HG03139 (cell line): ENCODE measurements at regions not wholly inside any gene's neighbourhood (a gene's known extent, or its start where the extent isn't known, plus 50 kb on each side); places are given as distances from the start of the nearest gene placed in this dataset.

Experiments used
- ATAC-seq: cut with Tn5 transposase; IDR thresholded peaks from one replicate; pipeline ENCODE4 v1.9.1; 2021; ENCODE audit not compliant: unreplicated experiment

DNA sequence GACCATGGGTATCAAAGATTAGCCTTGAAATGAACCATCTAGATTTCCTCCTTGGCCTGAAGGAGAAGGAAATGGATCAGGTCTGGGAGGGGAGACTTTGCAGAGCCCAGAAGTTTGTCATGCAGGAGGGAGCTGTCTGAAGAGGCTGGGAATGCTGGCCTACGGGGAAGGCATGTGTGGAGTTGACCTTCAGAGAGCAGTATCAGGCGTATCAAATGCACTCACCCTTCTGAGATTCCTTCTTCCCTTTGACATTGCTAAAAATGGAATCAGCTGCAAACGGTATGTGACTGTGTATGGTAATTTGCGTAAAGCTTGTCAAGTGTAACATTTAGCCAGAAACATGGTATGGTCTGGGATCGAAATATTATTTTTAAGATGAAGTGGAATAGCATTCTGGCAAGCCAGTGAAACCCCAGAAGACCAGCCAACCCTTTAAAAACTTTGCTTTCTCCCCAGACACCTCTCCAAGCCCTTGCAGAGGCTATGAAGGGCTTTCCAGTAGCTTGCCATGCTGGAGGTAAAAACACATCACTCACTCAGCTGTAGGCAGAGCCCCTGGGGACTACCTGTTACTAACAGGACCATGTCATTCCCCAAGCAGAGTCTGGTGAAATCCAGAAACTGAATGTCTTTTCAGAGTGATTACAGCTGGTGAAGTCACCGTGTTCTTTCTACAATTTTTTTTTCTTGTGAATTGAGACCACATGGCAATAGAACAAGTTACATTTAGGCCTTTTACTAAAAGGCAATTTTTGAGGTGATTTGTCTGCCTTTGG lies 174.7 kb upstream of the SLC24A5 start:
- ATAC-seq = no peak

DNA sequence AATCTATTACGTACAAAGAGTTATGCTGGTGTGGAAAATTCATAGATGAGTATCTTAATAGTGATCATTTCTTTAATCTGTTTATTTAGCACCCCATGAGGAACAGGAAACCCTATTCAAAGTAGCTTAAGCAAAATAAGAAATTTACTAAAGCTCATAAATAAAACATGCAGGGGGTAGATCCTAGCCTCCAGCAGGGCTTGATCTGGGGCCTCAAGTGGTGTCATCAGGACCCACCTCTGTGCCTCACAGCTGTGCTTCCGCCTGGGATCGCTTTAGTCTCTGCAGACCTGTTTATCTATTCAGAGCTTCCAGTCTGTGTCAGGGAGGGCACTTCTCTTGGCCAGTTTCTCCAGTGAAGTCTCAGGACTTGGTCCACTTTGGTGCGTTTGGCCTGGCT lies 171.0 kb upstream of the SLC24A5 start:
- ATAC-seq = no peak

DNA sequence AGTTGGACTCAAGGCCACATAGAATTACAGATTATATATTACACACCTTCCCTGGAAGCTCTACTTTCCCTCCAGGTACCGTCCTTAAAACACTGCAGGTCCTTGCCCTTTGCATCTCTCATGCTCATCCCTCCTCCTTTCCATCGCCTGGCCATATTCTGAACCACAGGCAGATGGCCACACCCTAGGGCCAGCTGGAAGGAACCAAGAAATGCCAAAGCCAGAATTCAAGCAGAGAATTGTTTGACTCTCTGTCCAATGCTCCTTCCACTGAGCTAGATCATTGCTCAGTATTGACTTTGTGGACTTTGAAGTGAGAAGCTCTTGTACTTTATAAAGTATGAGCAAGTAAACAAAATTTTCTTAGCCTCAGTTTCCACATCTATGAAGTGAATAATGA lies 170.3 kb upstream of the SLC24A5 start:
- ATAC-seq = no peak

DNA sequence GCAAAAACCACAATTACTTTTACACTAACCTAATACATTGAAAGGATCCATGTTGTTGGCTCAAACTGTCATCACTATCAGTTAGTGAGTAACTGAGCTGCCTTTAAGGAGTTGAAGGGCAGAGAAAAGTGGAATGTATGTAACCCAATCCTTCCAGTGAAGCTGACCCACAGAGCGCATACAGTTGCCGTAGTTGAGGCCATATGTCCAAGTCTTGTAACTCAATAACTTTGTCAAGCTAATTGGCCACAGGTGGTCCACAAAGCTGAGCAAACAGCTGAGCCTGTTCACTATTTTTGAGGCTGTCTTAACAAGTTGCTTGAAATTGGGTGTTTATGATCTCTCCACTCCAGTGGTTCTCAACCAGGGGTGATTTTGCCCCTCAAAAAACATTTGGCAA lies 169.0 kb upstream of the SLC24A5 start:
- ATAC-seq = no peak

DNA sequence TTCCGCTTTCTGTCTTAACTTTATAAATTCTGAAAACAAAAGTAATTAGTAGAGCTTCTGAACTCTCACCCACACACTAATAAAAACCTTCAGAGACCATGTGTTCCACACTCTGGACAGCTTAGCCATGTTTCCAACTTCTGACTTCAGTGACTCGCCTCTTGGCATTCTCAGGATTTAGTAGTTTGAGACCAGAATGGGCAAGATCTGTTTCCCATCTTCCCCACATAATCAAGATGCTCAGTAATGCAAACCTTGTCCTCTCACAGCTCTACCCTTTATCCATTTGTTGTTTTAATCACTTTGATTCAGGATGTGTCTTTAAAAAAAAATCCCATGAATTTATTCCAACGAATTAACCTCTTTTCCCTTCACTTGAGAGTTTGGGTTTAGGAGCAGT lies 166.6 kb upstream of the SLC24A5 start:
- no peak for ATAC-seq

DNA sequence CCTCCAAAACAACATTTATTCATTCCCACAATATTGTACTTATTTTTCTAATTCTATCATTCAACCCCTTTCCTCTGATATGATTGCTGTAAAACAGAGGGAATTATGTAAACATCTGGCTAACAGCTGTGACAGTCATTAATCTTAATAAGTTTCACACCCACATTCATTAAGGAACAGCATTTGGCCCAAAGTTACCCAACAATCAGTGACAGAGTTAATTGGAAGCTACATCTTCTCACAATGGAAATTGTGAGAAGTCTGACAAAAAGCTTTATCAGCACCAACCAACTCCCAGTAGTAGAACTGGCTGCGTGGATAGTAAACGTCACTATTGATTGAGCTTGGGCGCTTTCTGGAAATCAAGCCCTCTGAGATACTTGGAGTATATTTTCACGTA lies 165.8 kb upstream of the SLC24A5 start:
- no peak for ATAC-seq

DNA sequence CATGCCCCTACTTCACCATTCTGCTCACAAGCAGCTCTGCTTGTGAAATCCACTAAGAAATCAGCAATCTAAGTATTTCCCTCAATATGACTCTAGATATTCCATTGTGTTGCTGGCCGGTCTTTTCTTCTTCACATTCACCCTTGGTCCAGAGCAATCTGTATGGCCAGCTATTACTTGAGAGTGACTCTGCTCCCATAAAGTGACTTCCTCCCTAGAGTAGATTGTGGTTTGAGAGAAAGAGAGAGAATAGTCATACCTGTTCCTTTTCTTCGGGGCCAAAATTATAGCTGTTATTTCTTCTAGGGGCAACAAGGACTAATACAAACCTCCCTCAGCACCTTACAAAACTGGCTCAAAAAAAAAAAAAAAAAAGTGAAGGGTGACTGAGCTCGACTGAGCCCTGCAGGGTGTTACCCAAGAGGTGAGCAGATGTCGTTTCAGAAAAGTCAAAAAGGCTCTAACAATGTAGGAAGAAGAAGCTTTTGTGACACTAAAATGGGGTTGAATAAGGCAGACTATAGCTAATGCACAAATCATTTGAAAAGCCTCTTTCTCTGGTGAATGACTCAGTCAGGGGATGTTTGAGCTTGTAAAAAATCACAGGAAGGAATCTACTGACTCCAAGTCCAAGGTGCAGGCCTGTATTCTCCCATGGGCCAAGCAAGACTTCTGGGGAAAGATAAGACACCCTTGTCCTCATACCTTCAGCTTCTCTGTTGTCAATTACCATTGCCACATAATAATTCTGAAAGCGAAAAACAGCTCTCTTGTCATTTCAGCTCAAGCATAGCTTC lies 161.0 kb upstream of the SLC24A5 start:
- no peak for ATAC-seq

DNA sequence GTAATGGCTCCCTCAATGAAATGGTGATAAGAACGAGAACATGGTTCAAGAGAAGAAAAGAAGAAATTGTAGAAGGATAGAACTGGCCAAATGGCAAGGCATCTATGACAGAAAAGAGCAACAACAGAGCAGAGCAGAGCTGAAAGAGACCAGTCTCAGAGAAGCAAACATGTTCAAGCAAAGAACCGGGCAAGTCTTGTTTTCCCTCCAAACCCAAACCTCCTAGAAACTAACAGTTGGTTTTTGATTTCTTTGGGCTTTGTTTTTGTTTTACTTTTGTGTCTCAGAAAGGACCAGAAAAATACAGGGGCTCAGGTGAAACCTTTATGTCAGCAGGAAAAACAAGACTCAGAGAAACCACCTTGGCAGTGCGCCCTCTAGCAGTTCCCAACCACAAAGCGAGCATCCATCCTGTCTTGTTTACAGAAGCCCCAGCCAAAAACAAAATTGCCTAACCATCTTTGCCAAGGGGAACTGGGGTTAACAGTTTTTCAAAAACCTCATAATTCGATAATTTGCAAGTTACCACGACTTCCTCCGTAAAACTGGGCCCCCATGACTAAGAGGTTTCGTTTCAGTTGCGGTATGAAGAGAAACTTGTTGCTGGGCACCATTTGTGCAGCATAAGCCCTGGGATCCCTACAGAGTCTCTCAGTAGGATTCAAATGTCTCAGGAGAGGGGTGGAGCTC lies 159.2 kb upstream of the SLC24A5 start:
- ATAC-seq = peak; percentile 90

DNA sequence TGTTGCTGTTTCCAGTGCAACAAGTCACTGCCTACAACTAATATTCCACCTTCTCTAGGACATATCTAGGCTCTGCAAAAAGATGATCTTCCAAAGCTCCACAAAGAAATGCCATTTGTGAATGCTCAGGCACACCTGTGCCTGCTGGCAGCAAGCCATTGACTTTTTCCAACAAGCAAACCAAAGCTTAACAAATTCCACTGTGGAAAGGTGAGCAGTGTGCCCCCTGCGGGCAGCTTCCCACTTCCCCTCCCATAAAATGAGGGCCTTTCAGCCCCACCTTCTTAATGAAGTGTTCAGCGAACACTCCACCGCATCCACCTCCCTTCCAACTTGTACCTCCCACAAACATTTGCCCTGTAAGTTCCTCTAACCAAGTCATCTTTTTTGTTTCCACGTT lies 157.5 kb upstream of the SLC24A5 start:
- no peak for ATAC-seq

DNA sequence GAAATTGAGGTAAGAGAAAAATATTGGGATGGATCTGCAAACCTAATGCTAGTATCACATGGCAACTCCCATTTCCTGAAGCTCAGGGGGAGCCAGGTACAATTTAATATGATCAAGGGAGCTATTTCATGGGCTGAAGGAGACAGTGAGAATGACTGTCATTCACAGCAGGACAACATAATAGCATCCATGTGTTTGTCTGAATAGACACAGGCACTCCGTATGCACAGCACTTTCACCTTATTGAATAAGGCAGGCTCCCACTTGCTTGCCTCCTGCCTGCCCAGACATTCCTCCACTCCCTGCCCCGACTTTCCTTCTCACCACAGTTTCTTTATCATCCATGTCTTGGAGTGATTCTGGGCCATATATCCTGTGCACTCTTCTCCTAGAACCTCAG lies 156.6 kb upstream of the SLC24A5 start:
- no peak for ATAC-seq

DNA sequence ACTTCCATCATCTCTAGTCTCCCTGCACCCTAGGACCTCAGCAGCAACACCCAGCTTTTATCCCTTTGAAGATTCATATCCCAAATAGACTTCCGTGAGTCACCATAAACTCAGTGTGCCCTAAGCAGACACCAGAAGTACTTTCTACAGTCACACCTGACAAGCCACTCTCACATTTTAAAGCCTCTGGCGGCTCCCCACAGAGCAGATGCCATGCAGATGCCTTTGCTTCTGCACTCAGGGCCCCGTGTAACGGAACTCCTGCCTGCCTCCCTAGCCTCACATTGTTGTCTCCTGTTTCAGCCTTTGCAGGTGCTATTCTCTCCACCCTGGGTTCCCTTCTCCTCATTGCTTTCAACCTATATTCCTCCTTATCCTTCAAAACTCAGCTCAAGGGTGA lies 155.5 kb upstream of the SLC24A5 start:
- no peak for ATAC-seq

DNA sequence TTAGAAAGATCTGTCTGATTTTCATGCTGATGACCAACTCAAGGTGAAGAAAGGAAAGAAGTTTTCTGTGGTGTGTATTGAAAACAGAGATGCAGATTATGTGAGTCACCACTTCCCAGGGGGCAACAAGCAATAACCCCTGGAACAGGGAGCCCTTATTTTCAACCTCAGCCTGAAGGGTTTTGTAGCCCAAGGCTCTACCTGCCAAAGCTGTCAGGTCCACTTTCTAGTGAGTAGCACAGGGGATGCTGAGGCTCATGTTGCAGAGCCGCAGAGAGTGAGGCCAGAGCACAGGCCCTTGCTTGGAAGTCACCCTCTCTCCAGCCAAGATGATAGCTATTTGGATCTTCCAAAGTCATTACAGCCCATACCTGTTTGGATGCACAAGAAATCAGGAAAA lies 152.2 kb upstream of the SLC24A5 start:
- no peak for ATAC-seq

DNA sequence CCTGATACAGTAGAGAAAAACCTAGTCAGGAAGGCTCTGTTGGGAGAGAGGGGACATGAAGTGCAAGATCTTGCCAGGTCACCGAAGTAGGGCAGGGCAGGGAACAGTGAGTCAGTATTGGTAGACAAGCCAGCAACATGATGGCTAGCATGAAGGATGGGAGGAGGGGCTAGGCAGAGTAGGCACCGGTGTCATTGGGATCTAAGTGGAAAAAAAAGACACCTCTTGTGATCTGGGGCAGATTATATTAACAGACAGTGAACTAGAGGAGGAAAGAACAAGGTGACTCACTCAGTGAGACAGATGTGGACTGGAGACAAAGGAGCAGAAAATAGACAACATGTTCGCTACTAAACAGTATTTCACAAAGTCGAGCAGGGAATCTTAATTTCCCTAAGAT lies 149.2 kb upstream of the SLC24A5 start:
- ATAC-seq = no peak

DNA sequence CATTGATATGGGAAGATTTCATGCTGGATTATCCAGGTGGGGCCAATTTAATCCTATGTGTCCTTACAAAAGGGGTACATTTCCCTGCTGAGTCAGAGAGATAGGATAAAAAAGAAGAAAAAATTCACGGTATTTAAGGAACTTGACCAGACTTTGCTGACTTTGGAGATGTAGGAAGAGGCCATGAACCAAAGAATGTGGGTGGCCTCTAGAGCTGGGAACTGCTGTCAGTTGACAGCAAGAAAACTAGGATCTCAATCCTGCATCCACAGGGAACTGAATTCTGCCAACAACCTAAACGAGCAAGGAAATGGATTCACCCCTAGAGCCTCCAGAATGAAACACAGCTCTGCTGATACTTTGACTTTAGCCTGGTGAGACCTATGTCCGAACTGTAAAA lies 148.1 kb upstream of the SLC24A5 start:
- no peak for ATAC-seq

DNA sequence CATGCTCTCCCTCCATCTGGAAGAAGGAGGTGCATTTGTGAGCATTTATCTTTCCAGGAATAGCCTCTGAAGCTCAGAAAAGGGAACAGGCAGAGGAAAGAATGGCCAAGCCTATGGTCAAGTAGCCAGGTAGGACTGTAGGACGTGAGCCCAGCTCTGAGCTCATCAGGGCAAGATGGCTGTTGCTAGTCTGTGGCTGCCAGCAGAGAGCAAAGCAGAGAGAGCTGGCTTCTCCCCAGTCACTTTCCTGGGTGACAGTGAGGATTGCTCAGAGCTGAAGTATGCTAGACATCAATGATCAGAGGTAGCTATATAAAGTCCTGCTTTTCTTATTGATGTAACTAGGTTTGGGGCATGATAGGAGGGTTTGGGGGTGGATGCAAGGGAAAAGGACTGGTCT lies 146.1 kb upstream of the SLC24A5 start:
- ATAC-seq = no peak

DNA sequence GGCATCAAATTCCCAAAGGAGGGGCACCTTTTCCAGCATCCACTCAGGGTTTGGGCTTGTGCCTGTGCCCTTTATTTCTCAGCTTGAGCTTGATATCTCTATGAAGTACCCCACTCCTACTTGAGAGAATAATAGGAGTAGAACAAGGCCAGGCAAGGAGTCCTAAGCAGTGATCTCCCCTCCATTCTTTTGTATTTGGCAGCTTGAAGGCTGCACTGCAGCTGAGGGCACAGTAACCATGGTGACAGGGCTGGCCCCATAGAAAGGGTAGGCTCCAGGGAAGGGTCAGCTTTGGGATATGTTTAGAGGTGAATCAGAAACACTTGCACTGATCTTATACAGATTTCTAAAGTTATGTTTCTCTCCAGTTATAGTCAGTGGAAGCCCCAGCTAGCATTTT lies 145.4 kb upstream of the SLC24A5 start:
- ATAC-seq = no peak

DNA sequence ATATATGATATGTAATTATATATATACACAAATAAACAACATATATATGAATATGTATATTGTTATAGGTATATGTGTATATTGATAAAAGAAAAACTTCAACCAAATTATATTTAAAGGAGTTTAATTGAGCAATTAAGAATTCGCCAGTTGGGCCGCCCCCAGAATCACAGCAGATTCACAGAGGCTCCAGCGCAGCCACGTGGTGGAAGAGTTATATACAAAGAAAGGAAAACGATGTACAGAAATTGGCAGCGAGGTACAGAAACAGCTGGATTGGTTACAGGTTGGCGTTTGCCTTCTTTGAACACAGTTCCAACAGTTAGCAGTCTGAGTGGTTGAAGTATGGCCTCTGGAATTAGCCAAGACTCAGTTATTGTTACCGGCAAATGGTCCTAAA lies 137.3 kb upstream of the SLC24A5 start:
- no peak for ATAC-seq

DNA sequence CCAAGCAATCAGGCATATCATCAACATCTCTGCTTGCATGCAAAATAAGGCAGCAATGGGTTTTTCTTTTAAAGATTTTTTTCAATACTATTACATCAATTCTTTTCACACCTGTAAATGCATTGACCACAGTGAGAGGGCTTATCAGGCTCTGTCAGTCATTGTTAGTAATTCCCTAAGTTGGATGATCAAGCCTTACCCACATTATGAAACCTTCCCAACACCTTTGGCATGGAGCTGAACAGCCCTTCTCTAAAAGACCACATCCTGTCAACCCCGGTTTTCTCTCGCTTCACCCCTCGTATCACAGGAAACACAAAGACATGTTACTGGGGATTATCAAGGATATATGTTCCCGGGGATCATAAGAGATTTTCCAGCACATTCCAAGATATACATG lies 135.2 kb upstream of the SLC24A5 start:
- no peak for ATAC-seq

DNA sequence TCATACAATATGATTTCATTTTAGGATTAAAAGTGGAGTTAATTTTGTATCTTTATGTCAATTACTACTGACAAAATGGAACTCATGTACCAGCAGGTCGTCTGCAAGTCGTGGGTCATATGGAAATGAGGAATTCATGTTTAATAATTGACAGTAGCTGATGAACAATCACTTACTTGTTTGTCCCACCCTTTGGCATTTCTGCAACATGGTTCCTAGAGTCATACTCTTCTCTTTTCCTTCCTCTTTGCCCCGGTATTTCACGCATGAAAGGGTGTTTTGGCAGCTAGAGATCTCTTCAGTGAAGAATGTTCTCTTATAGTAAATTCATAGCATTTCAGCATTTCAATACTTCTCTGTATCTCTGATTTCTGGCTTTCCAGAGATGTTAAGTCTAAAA lies 133.3 kb upstream of the SLC24A5 start:
- no peak for ATAC-seq

DNA sequence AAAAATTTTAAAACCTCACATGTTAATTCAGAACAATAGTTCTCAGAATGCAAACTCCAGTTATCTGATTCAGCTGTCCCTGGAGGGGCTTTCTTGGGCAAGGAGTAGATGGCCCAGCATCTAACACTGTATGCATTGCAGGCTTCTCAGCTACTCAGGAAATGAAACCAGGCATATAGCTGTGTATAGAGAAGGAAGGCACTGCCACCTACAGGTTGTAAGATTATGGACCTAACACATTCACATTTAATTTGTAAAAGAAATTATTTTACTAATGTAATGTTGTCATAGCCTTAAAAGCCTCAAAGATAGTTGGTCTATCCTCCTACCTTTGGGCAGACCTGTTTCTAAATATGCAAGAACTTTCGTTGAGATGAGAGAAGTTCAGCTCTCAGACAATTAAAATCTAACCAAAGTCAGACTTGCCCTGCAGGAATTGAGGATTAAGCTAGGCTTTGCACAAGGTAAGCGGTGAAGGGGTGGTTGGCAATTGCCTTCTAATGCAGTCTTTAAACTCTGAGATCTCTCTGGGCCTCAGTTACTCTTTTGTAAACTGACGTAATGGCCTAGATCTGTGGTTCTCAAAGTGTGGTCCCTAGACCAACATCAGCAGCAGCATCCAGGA lies 132.8 kb upstream of the SLC24A5 start:
- peak; percentile 91 for ATAC-seq

DNA sequence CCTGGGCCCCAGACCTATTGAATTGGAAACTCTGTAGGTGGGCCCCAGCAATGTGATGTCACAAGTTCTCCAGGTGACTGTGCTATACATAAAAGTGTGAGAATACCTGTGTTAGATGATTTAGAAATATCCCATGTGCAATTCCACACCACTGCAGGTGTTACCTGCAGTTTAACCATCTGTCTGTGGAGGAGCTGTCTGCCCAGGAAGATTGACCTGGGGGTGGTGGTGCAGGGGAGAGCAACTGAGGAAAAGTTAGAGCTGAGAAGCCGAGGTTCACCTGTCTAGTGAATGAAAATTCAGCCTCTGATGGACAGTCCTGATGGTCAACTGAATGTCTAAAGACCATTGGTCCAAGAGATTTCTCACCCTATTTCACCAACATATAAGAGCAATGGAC lies 132.2 kb upstream of the SLC24A5 start:
- ATAC-seq = no peak

DNA sequence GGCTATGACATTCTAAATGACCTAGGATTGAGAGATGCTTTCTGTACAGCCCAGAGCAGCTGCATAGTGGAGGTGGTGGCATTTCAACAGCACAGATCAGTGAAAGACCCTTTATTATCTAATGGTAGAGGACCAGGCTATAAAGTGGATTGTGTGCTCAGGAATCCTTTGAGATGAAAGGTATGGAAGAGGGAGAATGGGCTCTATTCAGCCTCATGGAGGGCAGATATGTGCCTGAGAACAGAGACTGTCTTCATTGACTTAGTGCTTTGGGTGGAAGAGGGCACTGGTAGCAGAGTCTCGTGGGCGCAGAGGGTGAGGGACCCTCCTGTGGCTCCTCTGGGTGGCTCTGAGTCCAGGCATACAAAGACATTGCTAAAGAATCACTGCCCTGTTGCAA lies 130.0 kb upstream of the SLC24A5 start:
- ATAC-seq = no peak
